NCI-H526 treated with DMSO at 0.1 percent for 48 hours (cell line): ENCODE measurements at regions not wholly inside any gene's neighbourhood (a gene's known extent, or its start where the extent isn't known, plus 50 kb on each side); places are given as distances from the start of the nearest gene placed in this dataset.
"Not testable (repeated sequence)": the region's sequence is repeated elsewhere in the genome, so short reads cannot be mapped to it uniquely, and the experiment has no call there.

Source experiments
- DNase-seq: peaks from one replicate; lab custom pipeline; 2025; lab: John Stamatoyannopoulos, UW

DNA sequence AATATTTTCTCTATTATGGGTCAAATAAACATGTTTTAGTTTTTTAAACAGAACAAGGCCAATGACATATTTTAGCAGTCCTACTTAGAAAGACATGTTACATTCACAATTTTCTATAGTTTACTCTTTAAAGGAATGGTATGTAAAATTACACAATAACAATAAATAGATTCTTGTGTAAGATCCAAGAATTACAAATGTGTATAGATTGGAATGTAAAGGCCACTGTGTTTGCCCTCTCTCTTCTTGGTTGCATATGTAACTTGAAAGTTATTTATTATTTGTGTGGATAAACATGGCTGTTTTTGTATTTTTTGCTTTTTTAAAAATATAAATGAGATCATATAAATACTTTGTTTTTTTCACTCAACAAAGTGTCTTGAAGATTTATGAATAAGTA lies 979.3 kb upstream of the CELF2 start:
- DNase-seq = no peak

DNA sequence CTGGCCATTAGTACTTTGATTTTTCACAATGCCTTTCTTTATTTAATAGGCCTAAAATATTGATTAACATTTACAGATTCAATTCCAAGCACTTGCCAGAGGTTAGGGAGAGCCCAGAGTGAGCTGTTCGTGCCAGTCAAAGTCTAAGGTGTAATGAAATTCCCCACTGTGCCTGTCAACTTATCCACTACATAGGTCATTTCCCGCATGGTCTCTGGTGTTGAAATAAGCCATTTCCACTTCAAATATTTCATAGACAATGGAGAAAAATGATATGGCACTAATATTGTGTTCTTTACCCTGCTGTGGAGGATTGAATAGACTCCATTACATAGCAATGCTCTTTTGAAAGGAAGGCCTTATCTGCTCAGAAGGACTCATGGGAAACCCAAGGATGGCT lies 978.1 kb upstream of the CELF2 start:
- DNase-seq = no peak

DNA sequence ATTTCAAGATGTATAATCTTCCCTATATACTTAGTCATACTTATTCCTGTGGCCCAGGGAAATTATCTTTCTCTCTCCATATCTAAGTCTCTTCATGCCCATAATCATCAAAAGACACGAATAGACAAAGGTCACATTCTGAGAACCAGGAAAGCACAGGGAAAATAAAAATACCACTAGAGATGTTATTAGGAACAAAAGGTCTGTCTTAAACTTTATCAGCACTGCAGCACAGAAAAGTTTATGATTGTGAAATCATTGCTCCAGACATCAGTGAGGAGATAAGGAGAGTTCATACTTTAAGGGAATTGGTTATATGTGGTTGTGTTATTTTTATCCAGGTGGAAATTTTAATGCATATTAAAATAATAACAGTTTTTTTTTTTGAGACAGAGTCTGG lies 974.6 kb upstream of the CELF2 start:
- no peak for DNase-seq

DNA sequence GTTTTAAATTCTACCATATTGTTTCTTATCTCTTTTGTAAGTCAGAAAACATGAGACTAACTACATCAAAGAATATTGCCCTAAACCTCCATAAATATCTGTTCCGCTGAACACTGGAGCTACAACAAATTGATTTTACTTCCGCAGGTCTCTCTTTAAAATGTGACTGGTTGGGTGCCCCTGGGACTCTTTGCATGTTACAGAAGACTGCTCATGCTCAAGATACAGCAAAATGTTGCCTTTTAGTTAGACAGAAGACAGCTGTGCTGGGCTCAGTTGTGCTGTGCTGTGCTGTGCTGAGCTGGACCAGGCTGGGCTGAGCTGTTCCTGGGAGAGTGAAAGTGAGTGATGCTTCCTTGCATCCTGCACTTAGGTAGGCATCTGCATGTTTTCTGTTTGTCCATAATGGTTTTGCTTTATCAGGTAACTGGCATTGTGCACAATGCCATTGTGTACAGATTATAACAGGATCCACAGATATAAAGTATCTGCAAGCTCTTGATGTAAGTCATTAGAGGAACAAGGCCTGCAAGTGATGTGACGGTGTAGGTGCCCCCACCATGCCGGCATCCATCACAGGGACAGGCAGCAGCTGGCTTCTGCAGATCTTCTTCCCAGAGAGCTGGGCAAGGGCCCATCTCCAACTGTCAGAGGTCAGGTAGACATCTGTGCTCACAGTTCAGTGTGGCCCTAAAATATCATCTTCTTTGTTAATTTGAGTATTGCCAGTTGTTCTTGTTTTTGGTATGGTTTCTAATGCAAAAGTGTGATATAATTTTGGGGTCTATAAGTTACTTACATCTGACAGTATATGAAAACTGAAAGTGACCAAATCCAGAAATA lies 972.5 kb upstream of the CELF2 start:
- DNase-seq = no peak

GRCh38 chr10:10045765-10046028 lies 972.0 kb upstream of the CELF2 start:
- DNase-seq = no peak

GRCh38 chr10:10047426-10047825 lies 970.2 kb upstream of the CELF2 start:
- no peak for DNase-seq

- DNase-seq = no peak
These were observed 964.6 kb upstream of the CELF2 start for GRCh38 chr10:10053051-10053450.

DNA sequence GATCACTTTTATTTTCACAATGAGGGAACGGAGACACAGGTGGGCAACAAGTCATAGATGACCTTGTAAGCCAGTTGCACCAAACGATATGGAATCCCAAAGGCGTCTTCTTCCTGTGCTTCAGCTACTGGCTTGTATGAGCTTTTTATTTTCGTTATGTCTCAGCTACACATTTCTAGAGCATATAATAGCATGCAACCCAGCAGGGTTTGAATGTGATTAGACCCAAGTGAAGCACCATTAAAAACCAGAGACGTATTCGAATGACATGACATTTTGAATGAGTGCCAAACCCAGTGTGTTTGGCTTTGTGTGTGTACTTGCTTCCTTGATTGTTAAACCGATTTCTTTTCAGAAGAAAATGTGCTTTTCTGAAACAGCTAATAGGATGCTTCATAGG lies 963.2 kb upstream of the CELF2 start:
- DNase-seq = no peak

GRCh38 chr10:10055656-10056442 lies 961.8 kb upstream of the CELF2 start:
- DNase-seq = no peak

DNA sequence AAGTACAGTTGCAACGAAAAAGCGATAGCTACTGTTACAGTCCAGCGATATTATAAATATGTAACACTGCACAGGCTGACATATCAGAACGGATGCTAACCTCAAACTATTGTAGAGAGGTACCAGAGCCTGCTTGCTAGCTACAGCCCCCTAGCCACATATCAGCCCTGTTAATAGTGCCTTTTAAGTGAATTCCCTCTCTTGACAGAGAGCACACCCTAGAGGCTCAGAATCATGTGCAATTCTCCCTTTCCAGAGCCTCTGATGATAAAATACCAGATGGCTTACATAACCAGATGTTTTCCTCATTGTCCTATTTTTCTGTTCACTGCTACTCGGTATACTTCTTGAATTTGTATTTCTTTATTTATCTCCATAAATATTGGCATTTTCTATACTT lies 960.7 kb upstream of the CELF2 start:
- no peak for DNase-seq

GRCh38 chr10:10067644-10068043 lies 950.0 kb upstream of the CELF2 start:
- no peak for DNase-seq

DNA sequence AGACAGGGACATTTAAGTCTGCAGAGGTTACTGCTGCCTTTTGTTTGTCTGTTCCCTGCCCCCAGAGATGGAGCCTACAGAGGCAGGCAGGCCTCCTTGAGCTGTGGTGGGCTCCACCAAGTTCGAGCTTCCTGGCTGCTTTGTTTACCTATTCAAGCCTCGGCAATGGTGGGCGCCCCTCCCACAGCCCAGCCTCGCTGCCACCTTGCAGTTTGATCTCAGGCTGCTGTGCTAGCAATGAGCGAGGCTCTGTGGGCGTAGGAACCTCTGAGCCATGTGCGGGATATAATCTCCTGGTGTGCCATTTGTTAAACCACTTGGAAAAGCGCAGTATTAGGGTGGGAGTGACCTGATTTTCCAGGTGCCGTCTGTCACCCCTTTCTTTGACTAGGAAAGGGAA lies 942.8 kb upstream of the CELF2 start:
- DNase-seq = not testable (repeated sequence)

DNA sequence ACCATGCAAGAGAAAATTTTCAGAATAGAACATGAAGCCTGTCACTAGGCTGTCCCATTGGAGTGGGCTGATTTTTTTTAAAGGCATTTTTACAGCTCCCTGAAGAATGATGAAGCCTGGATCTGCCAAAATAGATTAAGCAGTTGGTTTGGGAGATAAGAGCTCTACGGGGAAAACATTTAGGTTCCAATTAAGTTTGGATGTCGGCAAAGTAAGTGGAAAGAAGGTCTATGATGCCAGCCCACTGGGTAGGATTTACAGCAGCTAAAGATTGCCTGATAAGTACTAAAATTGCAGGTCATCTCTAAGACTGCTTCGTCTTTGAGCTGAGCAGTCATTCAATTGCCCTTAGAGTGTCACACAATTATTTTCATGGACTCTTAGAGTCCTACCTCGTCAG lies 939.2 kb upstream of the CELF2 start:
- no peak for DNase-seq

DNA sequence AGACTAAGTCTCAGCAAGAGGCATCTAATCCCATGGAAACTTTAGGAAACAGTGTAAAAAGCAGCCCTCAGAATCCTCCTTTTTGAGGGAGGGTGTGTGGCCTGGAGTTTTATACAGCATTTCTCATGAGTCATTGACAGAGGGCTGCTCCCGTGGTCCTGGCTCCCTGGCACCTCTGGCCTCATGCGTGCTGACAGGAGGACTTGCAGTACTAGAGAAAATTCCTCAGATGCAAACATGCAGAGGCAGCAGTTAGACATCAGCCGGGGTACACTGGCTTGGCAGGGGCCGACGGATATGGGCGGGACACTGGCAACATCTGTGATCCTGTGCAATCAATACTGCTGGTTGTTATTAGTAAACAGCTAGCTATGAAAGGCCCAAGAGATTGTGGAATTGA lies 925.1 kb upstream of the CELF2 start:
- DNase-seq = no peak

- DNase-seq = no peak
These were observed 924.7 kb upstream of the CELF2 start for GRCh38 chr10:10093021-10093420.

- DNase-seq = no peak
These were observed 923.0 kb upstream of the CELF2 start for GRCh38 chr10:10094691-10095090.

DNA sequence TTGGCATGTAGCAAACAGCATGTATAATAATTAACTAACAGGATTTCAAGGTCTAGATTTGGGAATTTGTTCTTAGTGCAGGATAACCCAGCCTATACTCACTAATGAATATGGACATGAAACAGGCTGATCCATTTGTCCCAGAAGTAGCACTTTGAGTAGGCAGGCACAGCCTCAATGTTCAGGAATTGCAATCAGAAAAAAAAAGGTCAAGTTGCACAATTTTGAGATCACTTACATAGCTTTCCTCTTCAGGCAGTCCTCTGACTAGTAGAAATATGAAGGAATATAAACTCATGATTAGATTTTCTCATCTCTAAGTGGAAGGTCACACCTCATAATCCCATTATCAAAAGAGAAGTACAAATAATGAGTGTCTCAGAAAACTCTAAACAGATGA lies 921.4 kb upstream of the CELF2 start:
- DNase-seq = no peak

DNA sequence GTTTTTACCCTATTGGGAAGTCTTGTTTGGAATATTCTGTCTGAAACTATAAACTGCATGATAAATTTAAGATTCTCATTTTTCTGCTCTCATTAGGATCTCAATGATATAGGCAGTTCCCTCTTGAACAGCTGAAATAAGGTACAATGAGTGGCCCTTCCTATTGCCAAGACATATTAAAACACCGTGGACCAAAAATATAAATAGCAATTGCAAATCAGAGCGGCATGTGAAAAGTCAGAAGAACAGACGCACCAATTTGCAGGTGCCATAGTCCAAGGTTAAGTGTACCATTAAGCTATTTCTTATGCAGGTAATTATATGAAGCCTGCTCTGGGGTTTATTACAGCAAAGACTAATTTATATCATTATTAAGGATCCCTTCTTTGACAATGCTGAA lies 920.8 kb upstream of the CELF2 start:
- no peak for DNase-seq

GRCh38 chr10:10101106-10101505 lies 916.6 kb upstream of the CELF2 start:
- DNase-seq = no peak

- DNase-seq = no peak
These were observed 906.7 kb upstream of the CELF2 start for GRCh38 chr10:10110844-10111490.

DNA sequence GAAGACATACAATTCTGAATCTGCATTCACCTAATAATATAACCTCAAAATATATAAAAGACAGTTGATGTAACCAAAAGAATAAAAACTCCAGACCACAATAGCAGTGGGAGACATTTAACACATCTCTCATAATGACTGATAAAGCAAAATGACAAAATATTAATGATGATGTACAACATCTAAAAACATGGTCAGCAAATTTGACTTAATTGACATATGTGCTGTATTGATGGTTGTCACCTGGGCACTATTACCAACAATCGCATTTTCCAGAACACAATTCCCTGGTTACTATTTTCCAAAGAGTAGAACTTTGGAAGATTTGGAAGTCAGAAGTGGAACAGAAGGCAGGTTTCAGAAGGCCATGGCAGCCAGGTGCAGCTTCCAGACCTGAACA lies 899.5 kb upstream of the CELF2 start:
- no peak for DNase-seq

DNA sequence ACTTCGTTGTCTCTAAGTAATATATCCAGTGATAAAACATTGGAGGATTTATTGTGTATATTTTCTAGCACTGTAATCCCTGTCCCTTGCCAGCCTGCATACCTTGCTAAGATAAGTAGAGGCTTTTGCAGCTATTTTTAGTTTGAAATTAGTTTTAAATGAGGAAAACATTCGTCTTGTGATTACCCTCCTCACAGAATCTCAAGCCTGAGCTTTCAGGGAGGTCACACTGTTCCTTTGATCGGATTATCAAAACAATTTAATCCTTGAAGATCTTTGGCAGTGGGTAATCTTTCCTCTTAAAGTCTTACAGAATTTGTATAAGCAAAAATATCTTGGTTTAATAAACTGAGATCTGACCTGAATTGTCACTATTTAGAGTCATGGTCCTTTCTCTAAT lies 897.0 kb upstream of the CELF2 start:
- no peak for DNase-seq

GRCh38 chr10:10125676-10126075 lies 892.0 kb upstream of the CELF2 start:
- no peak for DNase-seq
